ENCODE measurements at regions not wholly inside any gene's neighbourhood (a gene's known extent, or its start where the extent isn't known, plus 50 kb on each side); places are given as distances from the start of the nearest gene placed in this dataset.

- FAIRE-seq, result no peak
Measured at GRCh38 chr3:154013736-154014135, 107.5 kb upstream of the ARHGEF26 start.

- no peak for FAIRE-seq
Measured at GRCh38 chr3:154015307-154015706, 105.9 kb upstream of the ARHGEF26 start.

GRCh38 chr3:154018100-154018696 lies 103.0 kb upstream of the ARHGEF26 start:
- FAIRE-seq, result no peak

- no peak for FAIRE-seq
Measured at GRCh38 chr3:154022606-154023005, 98.6 kb upstream of the ARHGEF26 start.

- no peak for FAIRE-seq
Measured at GRCh38 chr3:154023148-154023547, 98.0 kb upstream of the ARHGEF26 start.

GRCh38 chr3:154025007-154025406 lies 96.2 kb upstream of the ARHGEF26 start:
- FAIRE-seq, result no peak

- no peak for FAIRE-seq
Measured at GRCh38 chr3:154029926-154030325, 91.3 kb upstream of the ARHGEF26 start.

- no peak for FAIRE-seq
Measured at GRCh38 chr3:154034797-154035330, 86.3 kb upstream of the ARHGEF26 start.

- peak; percentile 89 for FAIRE-seq
Measured at GRCh38 chr3:154040283-154040682, 80.9 kb upstream of the ARHGEF26 start.

GRCh38 chr3:154044671-154045070 lies 76.5 kb upstream of the ARHGEF26 start:
- FAIRE-seq, result no peak

- FAIRE-seq, result no peak
Measured at GRCh38 chr3:154050216-154050615, 71.0 kb upstream of the ARHGEF26 start.

- FAIRE-seq, result no peak
Measured at GRCh38 chr3:154050766-154051165, 70.4 kb upstream of the ARHGEF26 start.

- FAIRE-seq, result no peak
Measured at GRCh38 chr3:154059833-154060232, 61.4 kb upstream of the ARHGEF26 start.

GRCh38 chr3:154060238-154061000 lies 60.8 kb upstream of the ARHGEF26 start:
- FAIRE-seq, result no peak

GRCh38 chr3:154061001-154061370 lies 60.2 kb upstream of the ARHGEF26 start:
- no peak for FAIRE-seq

GRCh38 chr3:154062513-154062912 lies 58.7 kb upstream of the ARHGEF26 start:
- FAIRE-seq, result no peak

GRCh38 chr3:154071146-154071545 lies 50.0 kb upstream of the ARHGEF26 start:
- FAIRE-seq, result no peak
